Prostate gland (tissue), 2 donors: ENCODE measurements at regions not wholly inside any gene's neighbourhood (a gene's known extent, or its start where the extent isn't known, plus 50 kb on each side); places are given as distances from the start of the nearest gene placed in this dataset.

Source experiments
- DNase-seq: peaks from one replicate; pipeline ENCODE4 v3.0.0-alpha.2; 2019; ENCODE audit warnings: low spot score
- H3K27ac ChIP-seq, 2 donors: fragments of 200-600 bp; sonication (generic); 2 replicates each; pipeline ENCODE4 v1.5.1; 2017 to 2019
- H3K27me3 ChIP-seq: fragments of 200-600 bp; sonication (generic); replicated peaks from 2 replicates; pipeline ENCODE4 v1.5.1; 2019; ENCODE audit not compliant: insufficient read depth
- H3K36me3 ChIP-seq, 2 donors: fragments of 200-600 bp; sonication (generic); 1 replicate in 1 of 2; 2 replicates in 1 of 2; pipeline versions ENCODE4 v1.5.1 to v1.8.1; 2017 to 2019
- H3K4me1 ChIP-seq: fragments of 200-600 bp; sonication (generic); replicated peaks from 2 replicates; pipeline ENCODE4 v1.5.1; 2019
- H3K4me3 ChIP-seq, 2 donors: fragments of 200-600 bp; sonication (generic); 2 replicates each; pipeline ENCODE4 v1.5.1; 2017 to 2019
- H3K9me3 ChIP-seq: fragments of 200-600 bp; sonication (generic); 2 replicates; pipeline ENCODE4 v1.5.1; 2017
- POLR2A ChIP-seq: fragments of 450-650 bp; IDR thresholded peaks from one replicate; pipeline ENCODE4 v1.6.1; 2016; ENCODE audit warnings: antibody characterized with exemption, mild to moderate bottlenecking
- POLR2AphosphoS5 ChIP-seq: sonication (generic); formaldehyde crosslinking; IDR thresholded peaks from one replicate; pipeline ENCODE4 v1.6.1; 2017; ENCODE audit warnings: antibody characterized with exemption
- WGBS: methylation state at CpG from one replicate; pipeline ENCODE4 v1.1.5; 2018; 5-methylcytosine and 5-hydroxymethylcytosine counted together
- intact Hi-C: fragments of 100-400 bp; cut with DNase I; formaldehyde crosslinking; loops from one replicate; pipeline ENCODE4 v1.14.2; 2022
- TF ChIP-seq, protein P1 (sequence below), 4 experiments: fragments of 200-600 bp in 2 of 4; fragments of 450-650 bp in 2 of 4; sonication (generic) in 2 of 4; IDR thresholded peaks; 1 replicate in 3 of 4; 2 replicates in 1 of 4; pipeline ENCODE4 v1.5.1; 2016 to 2019; ENCODE audit warnings: antibody characterized with exemption in 4 of 4, mild to moderate bottlenecking in 2 of 4, moderate library complexity in 2 of 4

DNA sequence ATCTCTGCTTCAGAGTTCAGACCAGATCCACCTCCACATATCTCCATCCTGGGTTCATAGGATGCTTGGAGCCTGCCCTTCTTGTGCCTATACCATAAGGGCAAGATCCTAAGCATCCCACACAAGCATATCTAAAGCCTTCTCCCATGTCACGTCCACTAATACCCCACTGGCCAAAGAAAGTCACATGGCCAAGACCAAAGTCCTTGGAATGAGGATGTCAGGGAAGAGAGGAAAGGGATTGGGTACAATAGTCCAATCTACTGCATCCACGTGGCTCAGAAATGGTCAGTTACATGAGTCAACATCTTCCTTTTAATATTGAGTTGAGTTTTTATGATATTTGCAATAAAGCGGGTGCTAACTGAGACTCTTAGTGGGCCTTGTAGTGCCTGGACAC is 515.9 kb upstream of the SULF2 start:
- Histone ChIP-seq H3K36me3 (no peaks in the 10 kb centered on the region), H3K27me3 (no peaks in the 10 kb centered on the region), H3K27ac (no peak overlapping the region), H3K4me1 (no peaks in the 10 kb centered on the region), H3K9me3 (no peaks in the 10 kb centered on the region), H3K4me3 (no peak overlapping the region)
- TF ChIP-seq POLR2AphosphoS5 = no peak
- TF ChIP-seq POLR2A = no peak
- TF ChIP-seq, protein P1, sequence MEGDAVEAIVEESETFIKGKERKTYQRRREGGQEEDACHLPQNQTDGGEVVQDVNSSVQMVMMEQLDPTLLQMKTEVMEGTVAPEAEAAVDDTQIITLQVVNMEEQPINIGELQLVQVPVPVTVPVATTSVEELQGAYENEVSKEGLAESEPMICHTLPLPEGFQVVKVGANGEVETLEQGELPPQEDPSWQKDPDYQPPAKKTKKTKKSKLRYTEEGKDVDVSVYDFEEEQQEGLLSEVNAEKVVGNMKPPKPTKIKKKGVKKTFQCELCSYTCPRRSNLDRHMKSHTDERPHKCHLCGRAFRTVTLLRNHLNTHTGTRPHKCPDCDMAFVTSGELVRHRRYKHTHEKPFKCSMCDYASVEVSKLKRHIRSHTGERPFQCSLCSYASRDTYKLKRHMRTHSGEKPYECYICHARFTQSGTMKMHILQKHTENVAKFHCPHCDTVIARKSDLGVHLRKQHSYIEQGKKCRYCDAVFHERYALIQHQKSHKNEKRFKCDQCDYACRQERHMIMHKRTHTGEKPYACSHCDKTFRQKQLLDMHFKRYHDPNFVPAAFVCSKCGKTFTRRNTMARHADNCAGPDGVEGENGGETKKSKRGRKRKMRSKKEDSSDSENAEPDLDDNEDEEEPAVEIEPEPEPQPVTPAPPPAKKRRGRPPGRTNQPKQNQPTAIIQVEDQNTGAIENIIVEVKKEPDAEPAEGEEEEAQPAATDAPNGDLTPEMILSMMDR (IDR thresholded peaks at IDR 0.05) = no peak
- WGBS = 86% methylated on average over 3 of the region's 3 CpGs
- no peak for DNase-seq
- intact Hi-C loops = no loop called here

- no peak for TF ChIP-seq POLR2AphosphoS5
- TF ChIP-seq, protein P1 (IDR thresholded peaks at IDR 0.05) = no peak
- TF ChIP-seq POLR2A = no peak
These were observed 515.2 kb upstream of the SULF2 start for GRCh38 chr20:48300529-48300928.

GRCh38 chr20:48298851-48299484 is 513.7 kb upstream of the SULF2 start:
- H3K27ac ChIP-seq = no peak overlapping the region
- no peaks in the 10 kb centered on the region for H3K27me3 ChIP-seq
- no peak overlapping the region for H3K4me3 ChIP-seq
- no peaks in the 10 kb centered on the region for H3K36me3 ChIP-seq
- TF ChIP-seq POLR2AphosphoS5 = peak; percentile 24
- TF ChIP-seq, protein P1 (IDR thresholded peaks at IDR 0.05) = no peak
- peak; percentile 48 for DNase-seq
- H3K9me3 ChIP-seq = no peaks in the 10 kb centered on the region
- no peaks in the 10 kb centered on the region for H3K4me1 ChIP-seq
- intact Hi-C loops = loop anchor here (10.0 kb wide), 1 partner anchor 624 kb away; no protein-coding TSS in a partner anchor
- WGBS = 34% methylated on average over 7 of the region's 7 CpGs

More at GRCh38 chr20:48300529-48300928, 515.2 kb upstream of the SULF2 start:
- Histone ChIP-seq H3K27me3 (no peaks in the 10 kb centered on the region), H3K4me1 (no peaks in the 10 kb centered on the region), H3K4me3 (no peak overlapping the region), H3K36me3 (no peaks in the 10 kb centered on the region), H3K9me3 (no peaks in the 10 kb centered on the region), H3K27ac (no peak overlapping the region)
- 34% methylated on average over 1 of the region's 1 CpG for WGBS
- DNase-seq = no peak
- intact Hi-C loops = no loop called here

- Histone ChIP-seq H3K36me3 (no peaks in the 10 kb centered on the region), H3K27ac (no peak overlapping the region), H3K9me3 (no peaks in the 10 kb centered on the region), H3K4me3 (no peak overlapping the region), H3K27me3 (no peaks in the 10 kb centered on the region), H3K4me1 (no peaks in the 10 kb centered on the region)
- intact Hi-C loops = loop anchor here (10.0 kb wide), 1 partner anchor 624 kb away; no protein-coding TSS in a partner anchor
- no peak for DNase-seq
- no peak for TF ChIP-seq POLR2AphosphoS5
- TF ChIP-seq, protein P1 (IDR thresholded peaks at IDR 0.05) = no peak
- no peak for TF ChIP-seq POLR2A
These were observed 513.2 kb upstream of the SULF2 start for GRCh38 chr20:48298433-48298832.

DNA sequence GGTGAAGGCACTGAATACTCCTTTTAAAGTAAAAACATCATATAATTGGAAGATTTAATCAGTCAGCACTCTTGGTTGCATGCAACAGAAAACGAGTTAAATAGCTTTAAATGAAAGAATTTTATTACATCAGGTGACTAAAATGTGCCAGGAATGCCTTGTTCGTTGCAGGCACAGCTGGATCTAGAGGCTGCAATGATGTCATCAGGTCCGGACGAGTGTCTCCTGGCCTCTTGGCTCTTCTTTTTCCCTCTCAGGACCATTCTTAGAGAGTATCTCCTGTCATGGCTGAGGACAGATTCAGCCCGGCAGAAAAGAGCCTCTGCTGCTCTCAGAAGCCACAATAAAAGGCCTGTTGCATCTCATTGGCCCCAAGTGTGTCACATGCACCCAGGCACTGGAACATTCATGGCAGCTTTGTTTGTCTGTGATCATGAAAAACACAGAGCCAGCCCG is 510.7 kb upstream of the SULF2 start:
- intact Hi-C loops = loop anchor here (10.0 kb wide), 1 partner anchor 621 kb away; no protein-coding TSS in a partner anchor
- TF ChIP-seq POLR2AphosphoS5 = no peak
- TF ChIP-seq, protein P1 (IDR thresholded peaks at IDR 0.05) = no peak
- no peak for TF ChIP-seq POLR2A

More for the DNA sequence above, 510.7 kb upstream of the SULF2 start:
- H3K36me3 ChIP-seq = no peaks in the 10 kb centered on the region
- no peak overlapping the region for H3K27ac ChIP-seq
- no peaks in the 10 kb centered on the region for H3K9me3 ChIP-seq
- H3K4me3 ChIP-seq = no peak overlapping the region
- no peak for DNase-seq
- no peaks in the 10 kb centered on the region for H3K27me3 ChIP-seq
- no peaks in the 10 kb centered on the region for H3K4me1 ChIP-seq
- WGBS = 43% methylated on average over 6 of the region's 6 CpGs
